WTC11 (cell line): ENCODE measurements at regions not wholly inside any gene's neighbourhood (a gene's known extent, or its start where the extent isn't known, plus 50 kb on each side); places are given as distances from the start of the nearest gene placed in this dataset.

Experiments
- ATAC-seq: fragments of 200-7000 bp; cut with Tn5 transposase; 2 replicates; pipeline ENCODE4 v1.10.0; 2021; ENCODE audit warnings: mild to moderate bottlenecking, moderate library complexity
- CTCF ChIA-PET: fragments of 300-600 bp; sonication (Branson Sonifier 250); formaldehyde crosslinking; loops from one replicate; lab custom pipeline; 2021; ENCODE audit warnings: antibody characterized with exemption; lab: Charles Lee
- POLR2A ChIA-PET: fragments of 350-600 bp; sonication (Branson Sonifier 250); formaldehyde crosslinking; loops from one replicate; lab custom pipeline; 2021; ENCODE audit warnings: antibody characterized with exemption; lab: Charles Lee
- DNase-seq: peaks from one replicate; pipeline ENCODE4 v3.0.0; 2021; ENCODE audit warnings: low spot score
- H3K27ac Mint-ChIP-seq: 2 replicates; pipeline ENCODE4 v1.8.0; 2021; ENCODE audit warnings: mixed read lengths
- H3K27me3 Mint-ChIP-seq: 2 replicates; pipeline ENCODE4 v1.8.0; 2021; ENCODE audit warnings: low read depth, mild to moderate bottlenecking, moderate library complexity, mixed read lengths
- H3K36me3 Mint-ChIP-seq: 2 replicates; pipeline ENCODE4 v1.8.0; 2021; ENCODE audit warnings: mixed read lengths
- H3K4me1 Mint-ChIP-seq: 2 replicates; pipeline ENCODE4 v1.8.0; 2022; ENCODE audit warnings: mixed read lengths
- H3K4me3 Mint-ChIP-seq: 2 replicates; pipeline ENCODE4 v1.8.0; 2021; ENCODE audit warnings: mild to moderate bottlenecking, moderate library complexity, mixed read lengths
- H3K9me3 Mint-ChIP-seq: 2 replicates; pipeline ENCODE4 v1.8.0; 2021; ENCODE audit warnings: mixed read lengths
- CREM ChIP-seq: sonication (generic); formaldehyde crosslinking; IDR thresholded peaks from 2 replicates; pipeline ENCODE4 v1.8.1; 2022; ENCODE audit warnings: mild to moderate bottlenecking, missing genetic modification reagents, moderate library complexity
- ESRRA ChIP-seq: sonication (generic); formaldehyde crosslinking; IDR thresholded peaks from 2 replicates; pipeline ENCODE4 v1.8.1; 2022; ENCODE audit warnings: mild to moderate bottlenecking, missing genetic modification reagents, borderline replicate concordance
- ETV6 ChIP-seq: sonication (generic); formaldehyde crosslinking; IDR thresholded peaks from 2 replicates; pipeline ENCODE4 v1.8.1; 2022; ENCODE audit warnings: mild to moderate bottlenecking, missing genetic modification reagents
- FOXJ3 ChIP-seq: sonication (generic); formaldehyde crosslinking; IDR thresholded peaks from 2 replicates; pipeline ENCODE4 v1.9.0; 2021; ENCODE audit warnings: missing genetic modification reagents, mild to moderate bottlenecking, borderline replicate concordance
- FOXP1 ChIP-seq: sonication (generic); formaldehyde crosslinking; IDR thresholded peaks from 2 replicates; pipeline ENCODE4 v1.8.0; 2022; ENCODE audit warnings: missing genetic modification reagents, mild to moderate bottlenecking, moderate library complexity, borderline replicate concordance
- NR1H2 ChIP-seq: sonication (generic); formaldehyde crosslinking; IDR thresholded peaks from 2 replicates; pipeline ENCODE4 v1.9.0; 2021; ENCODE audit warnings: mild to moderate bottlenecking, moderate library complexity, missing genetic modification reagents
- NR3C1 ChIP-seq: sonication (generic); formaldehyde crosslinking; conservative IDR thresholded peaks from 2 replicates; pipeline ENCODE4 v1.8.1; 2023; ENCODE audit warnings: low read depth, mild to moderate bottlenecking, missing genetic modification reagents
- SOX15 ChIP-seq: fragments of 250-450 bp; sonication (Bioruptor Pico); IDR thresholded peaks from 2 replicates; pipeline ENCODE4 v1.9.0; 2021; ENCODE audit warnings: mild to moderate bottlenecking
- ZNF317 ChIP-seq: sonication (generic); formaldehyde crosslinking; IDR thresholded peaks from 2 replicates; pipeline ENCODE4 v1.8.1; 2023; ENCODE audit warnings: low read depth, mild to moderate bottlenecking, moderate library complexity, missing genetic modification reagents, borderline replicate concordance
- ZNF671 ChIP-seq: fragments of 250-450 bp; sonication (Bioruptor Pico); IDR thresholded peaks from 2 replicates; pipeline ENCODE4 v1.8.0; 2021; ENCODE audit warnings: mild to moderate bottlenecking
- TF ChIP-seq, protein P1 (sequence below): fragments of 200-600 bp; IDR thresholded peaks from 2 replicates; pipeline ENCODE4 v1.8.0; 2022; ENCODE audit warnings: antibody characterized with exemption
- TF ChIP-seq, protein P2 (sequence below): sonication (generic); formaldehyde crosslinking; IDR thresholded peaks from 2 replicates; pipeline ENCODE4 v1.8.0; 2022; ENCODE audit warnings: mild to moderate bottlenecking, missing genetic modification reagents
- TF ChIP-seq, protein P3 (sequence below): sonication (generic); formaldehyde crosslinking; IDR thresholded peaks from 2 replicates; pipeline ENCODE4 v1.8.1; 2023; ENCODE audit warnings: mild to moderate bottlenecking, missing genetic modification reagents, borderline replicate concordance
- TF ChIP-seq, protein P4 (sequence below): sonication (generic); formaldehyde crosslinking; IDR thresholded peaks from 2 replicates; pipeline ENCODE4 v1.8.1; 2022; ENCODE audit warnings: mild to moderate bottlenecking, missing genetic modification reagents, moderate library complexity, borderline replicate concordance
- TF ChIP-seq, protein P5 (sequence below): sonication (generic); formaldehyde crosslinking; IDR thresholded peaks from 2 replicates; pipeline ENCODE4 v1.8.0; 2023; ENCODE audit warnings: missing genetic modification reagents
- TF ChIP-seq, protein P6 (sequence below): fragments of 250-450 bp; sonication (Bioruptor Pico); IDR thresholded peaks from 2 replicates; pipeline ENCODE4 v1.9.0; 2021; ENCODE audit warnings: moderate library complexity, mild to moderate bottlenecking, inconsistent platforms, borderline replicate concordance
- TF ChIP-seq, protein P7 (sequence below): sonication (generic); formaldehyde crosslinking; IDR thresholded peaks from 2 replicates; pipeline ENCODE4 v1.8.1; 2022; ENCODE audit warnings: missing genetic modification reagents, borderline replicate concordance
- TF ChIP-seq, protein P8 (sequence below): sonication (generic); formaldehyde crosslinking; IDR thresholded peaks from 2 replicates; pipeline ENCODE4 v1.8.0; 2022; ENCODE audit warnings: missing genetic modification reagents

DNA sequence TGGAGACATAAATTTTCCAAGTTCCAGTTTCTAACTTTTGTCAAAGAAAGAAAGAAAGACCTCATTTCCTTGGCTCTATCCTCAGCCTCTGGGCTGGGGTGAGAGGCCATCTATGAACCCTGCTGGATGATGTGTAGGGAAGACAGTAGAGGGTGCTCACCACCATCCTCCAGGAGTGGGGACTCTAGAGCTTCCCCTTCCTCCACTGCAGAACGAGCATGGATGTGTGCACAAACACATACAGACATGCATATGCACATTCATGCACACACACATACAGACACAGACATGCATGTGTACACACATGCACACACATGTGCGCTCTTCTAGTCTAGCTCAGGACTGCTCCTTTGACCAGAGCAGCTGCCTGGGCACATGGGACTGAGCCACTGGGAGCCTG is 565.8 kb downstream of the BUD13 start:
- H3K4me1 Mint-ChIP-seq: peaks cover 6% of the 10 kb centered on the region
- no peak for ATAC-seq
- H3K27me3 Mint-ChIP-seq: no peaks in the 10 kb centered on the region
- H3K36me3 Mint-ChIP-seq: no peaks in the 10 kb centered on the region
- no peaks in the 10 kb centered on the region for H3K9me3 Mint-ChIP-seq
- no peak overlapping the region for H3K4me3 Mint-ChIP-seq
- no peak overlapping the region for H3K27ac Mint-ChIP-seq
- DNase-seq: no peak
- POLR2A ChIA-PET: no interaction called here
- TF ChIP-seq, protein P1, sequence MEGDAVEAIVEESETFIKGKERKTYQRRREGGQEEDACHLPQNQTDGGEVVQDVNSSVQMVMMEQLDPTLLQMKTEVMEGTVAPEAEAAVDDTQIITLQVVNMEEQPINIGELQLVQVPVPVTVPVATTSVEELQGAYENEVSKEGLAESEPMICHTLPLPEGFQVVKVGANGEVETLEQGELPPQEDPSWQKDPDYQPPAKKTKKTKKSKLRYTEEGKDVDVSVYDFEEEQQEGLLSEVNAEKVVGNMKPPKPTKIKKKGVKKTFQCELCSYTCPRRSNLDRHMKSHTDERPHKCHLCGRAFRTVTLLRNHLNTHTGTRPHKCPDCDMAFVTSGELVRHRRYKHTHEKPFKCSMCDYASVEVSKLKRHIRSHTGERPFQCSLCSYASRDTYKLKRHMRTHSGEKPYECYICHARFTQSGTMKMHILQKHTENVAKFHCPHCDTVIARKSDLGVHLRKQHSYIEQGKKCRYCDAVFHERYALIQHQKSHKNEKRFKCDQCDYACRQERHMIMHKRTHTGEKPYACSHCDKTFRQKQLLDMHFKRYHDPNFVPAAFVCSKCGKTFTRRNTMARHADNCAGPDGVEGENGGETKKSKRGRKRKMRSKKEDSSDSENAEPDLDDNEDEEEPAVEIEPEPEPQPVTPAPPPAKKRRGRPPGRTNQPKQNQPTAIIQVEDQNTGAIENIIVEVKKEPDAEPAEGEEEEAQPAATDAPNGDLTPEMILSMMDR: no peak
- TF ChIP-seq SOX15 (CRISPR knock-in tag) (no peak), ZNF317 (CRISPR knock-in tag) (no peak), FOXP1 (CRISPR knock-in tag) (no peak), NR1H2 (CRISPR knock-in tag) (no peak)
- TF ChIP-seq, protein P2, sequence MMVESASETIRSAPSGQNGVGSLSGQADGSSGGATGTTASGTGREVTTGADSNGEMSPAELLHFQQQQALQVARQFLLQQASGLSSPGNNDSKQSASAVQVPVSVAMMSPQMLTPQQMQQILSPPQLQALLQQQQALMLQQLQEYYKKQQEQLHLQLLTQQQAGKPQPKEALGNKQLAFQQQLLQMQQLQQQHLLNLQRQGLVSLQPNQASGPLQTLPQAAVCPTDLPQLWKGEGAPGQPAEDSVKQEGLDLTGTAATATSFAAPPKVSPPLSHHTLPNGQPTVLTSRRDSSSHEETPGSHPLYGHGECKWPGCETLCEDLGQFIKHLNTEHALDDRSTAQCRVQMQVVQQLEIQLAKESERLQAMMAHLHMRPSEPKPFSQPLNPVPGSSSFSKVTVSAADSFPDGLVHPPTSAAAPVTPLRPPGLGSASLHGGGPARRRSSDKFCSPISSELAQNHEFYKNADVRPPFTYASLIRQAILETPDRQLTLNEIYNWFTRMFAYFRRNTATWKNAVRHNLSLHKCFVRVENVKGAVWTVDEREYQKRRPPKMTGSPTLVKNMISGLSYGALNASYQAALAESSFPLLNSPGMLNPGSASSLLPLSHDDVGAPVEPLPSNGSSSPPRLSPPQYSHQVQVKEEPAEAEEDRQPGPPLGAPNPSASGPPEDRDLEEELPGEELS (CRISPR knock-in tag): no peak
- TF ChIP-seq, protein P3, sequence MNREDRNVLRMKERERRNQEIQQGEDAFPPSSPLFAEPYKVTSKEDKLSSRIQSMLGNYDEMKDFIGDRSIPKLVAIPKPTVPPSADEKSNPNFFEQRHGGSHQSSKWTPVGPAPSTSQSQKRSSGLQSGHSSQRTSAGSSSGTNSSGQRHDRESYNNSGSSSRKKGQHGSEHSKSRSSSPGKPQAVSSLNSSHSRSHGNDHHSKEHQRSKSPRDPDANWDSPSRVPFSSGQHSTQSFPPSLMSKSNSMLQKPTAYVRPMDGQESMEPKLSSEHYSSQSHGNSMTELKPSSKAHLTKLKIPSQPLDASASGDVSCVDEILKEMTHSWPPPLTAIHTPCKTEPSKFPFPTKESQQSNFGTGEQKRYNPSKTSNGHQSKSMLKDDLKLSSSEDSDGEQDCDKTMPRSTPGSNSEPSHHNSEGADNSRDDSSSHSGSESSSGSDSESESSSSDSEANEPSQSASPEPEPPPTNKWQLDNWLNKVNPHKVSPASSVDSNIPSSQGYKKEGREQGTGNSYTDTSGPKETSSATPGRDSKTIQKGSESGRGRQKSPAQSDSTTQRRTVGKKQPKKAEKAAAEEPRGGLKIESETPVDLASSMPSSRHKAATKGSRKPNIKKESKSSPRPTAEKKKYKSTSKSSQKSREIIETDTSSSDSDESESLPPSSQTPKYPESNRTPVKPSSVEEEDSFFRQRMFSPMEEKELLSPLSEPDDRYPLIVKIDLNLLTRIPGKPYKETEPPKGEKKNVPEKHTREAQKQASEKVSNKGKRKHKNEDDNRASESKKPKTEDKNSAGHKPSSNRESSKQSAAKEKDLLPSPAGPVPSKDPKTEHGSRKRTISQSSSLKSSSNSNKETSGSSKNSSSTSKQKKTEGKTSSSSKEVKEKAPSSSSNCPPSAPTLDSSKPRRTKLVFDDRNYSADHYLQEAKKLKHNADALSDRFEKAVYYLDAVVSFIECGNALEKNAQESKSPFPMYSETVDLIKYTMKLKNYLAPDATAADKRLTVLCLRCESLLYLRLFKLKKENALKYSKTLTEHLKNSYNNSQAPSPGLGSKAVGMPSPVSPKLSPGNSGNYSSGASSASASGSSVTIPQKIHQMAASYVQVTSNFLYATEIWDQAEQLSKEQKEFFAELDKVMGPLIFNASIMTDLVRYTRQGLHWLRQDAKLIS (CRISPR knock-in tag): no peak
- TF ChIP-seq, protein P4, sequence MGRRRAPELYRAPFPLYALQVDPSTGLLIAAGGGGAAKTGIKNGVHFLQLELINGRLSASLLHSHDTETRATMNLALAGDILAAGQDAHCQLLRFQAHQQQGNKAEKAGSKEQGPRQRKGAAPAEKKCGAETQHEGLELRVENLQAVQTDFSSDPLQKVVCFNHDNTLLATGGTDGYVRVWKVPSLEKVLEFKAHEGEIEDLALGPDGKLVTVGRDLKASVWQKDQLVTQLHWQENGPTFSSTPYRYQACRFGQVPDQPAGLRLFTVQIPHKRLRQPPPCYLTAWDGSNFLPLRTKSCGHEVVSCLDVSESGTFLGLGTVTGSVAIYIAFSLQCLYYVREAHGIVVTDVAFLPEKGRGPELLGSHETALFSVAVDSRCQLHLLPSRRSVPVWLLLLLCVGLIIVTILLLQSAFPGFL: no peak
- TF ChIP-seq, protein P5, sequence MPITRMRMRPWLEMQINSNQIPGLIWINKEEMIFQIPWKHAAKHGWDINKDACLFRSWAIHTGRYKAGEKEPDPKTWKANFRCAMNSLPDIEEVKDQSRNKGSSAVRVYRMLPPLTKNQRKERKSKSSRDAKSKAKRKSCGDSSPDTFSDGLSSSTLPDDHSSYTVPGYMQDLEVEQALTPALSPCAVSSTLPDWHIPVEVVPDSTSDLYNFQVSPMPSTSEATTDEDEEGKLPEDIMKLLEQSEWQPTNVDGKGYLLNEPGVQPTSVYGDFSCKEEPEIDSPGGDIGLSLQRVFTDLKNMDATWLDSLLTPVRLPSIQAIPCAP (CRISPR knock-in tag): no peak
- TF ChIP-seq, protein P6, sequence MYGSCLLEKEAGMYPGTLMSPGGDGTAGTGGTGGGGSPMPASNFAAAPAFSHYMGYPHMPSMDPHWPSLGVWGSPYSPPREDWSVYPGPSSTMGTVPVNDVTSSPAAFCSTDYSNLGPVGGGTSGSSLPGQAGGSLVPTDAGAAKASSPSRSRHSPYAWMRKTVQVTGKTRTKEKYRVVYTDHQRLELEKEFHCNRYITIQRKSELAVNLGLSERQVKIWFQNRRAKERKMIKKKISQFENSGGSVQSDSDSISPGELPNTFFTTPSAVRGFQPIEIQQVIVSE (CRISPR knock-in tag): no peak
- CTCF ChIA-PET: interaction anchor here (1.5 to 2.8 kb wide), 3 partner anchors 9 to 18 kb away, joined by 5 to 16 read pairs (median 9); no protein-coding TSS in a partner anchor

DNA sequence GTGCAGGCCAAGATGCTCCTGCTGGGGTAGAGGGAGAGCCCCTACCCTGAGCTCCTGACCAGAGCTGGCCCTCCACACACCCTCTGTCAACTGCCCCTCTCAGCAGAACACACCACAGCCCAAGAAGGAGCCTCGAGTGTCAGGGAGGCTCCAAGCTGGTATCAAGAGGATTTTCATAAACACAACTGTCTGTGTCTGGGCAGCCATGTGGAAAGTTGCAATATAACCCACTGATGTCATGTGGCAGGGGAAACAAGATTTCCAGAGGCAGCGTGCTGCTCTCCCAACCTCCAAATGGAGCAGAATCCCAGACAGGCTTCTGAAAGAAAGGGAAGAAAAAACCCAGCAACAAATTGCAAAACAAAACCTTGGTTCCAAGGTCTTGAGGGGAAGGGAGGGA is 569.9 kb downstream of the BUD13 start:
- DNase-seq: no peak
- TF ChIP-seq CREM (CRISPR knock-in tag) (no peak), NR3C1 (CRISPR knock-in tag) (no peak), ZNF671 (no peak), ESRRA (no peak), FOXJ3 (CRISPR knock-in tag) (no peak), ETV6 (CRISPR knock-in tag) (no peak)
- TF ChIP-seq, protein P7, sequence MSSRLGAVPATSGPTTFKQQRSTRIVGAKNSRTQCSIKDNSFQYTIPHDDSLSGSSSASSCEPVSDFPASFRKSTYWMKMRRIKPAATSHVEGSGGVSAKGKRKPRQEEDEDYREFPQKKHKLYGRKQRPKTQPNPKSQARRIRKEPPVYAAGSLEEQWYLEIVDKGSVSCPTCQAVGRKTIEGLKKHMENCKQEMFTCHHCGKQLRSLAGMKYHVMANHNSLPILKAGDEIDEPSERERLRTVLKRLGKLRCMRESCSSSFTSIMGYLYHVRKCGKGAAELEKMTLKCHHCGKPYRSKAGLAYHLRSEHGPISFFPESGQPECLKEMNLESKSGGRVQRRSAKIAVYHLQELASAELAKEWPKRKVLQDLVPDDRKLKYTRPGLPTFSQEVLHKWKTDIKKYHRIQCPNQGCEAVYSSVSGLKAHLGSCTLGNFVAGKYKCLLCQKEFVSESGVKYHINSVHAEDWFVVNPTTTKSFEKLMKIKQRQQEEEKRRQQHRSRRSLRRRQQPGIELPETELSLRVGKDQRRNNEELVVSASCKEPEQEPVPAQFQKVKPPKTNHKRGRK: no peak
- TF ChIP-seq, protein P8, sequence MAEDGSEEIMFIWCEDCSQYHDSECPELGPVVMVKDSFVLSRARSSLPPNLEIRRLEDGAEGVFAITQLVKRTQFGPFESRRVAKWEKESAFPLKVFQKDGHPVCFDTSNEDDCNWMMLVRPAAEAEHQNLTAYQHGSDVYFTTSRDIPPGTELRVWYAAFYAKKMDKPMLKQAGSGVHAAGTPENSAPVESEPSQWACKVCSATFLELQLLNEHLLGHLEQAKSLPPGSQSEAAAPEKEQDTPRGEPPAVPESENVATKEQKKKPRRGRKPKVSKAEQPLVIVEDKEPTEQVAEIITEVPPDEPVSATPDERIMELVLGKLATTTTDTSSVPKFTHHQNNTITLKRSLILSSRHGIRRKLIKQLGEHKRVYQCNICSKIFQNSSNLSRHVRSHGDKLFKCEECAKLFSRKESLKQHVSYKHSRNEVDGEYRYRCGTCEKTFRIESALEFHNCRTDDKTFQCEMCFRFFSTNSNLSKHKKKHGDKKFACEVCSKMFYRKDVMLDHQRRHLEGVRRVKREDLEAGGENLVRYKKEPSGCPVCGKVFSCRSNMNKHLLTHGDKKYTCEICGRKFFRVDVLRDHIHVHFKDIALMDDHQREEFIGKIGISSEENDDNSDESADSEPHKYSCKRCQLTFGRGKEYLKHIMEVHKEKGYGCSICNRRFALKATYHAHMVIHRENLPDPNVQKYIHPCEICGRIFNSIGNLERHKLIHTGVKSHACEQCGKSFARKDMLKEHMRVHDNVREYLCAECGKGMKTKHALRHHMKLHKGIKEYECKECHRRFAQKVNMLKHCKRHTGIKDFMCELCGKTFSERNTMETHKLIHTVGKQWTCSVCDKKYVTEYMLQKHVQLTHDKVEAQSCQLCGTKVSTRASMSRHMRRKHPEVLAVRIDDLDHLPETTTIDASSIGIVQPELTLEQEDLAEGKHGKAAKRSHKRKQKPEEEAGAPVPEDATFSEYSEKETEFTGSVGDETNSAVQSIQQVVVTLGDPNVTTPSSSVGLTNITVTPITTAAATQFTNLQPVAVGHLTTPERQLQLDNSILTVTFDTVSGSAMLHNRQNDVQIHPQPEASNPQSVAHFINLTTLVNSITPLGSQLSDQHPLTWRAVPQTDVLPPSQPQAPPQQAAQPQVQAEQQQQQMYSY (CRISPR knock-in tag): no peak
- Mint-ChIP-seq H3K36me3 (no peaks in the 10 kb centered on the region), H3K9me3 (no peaks in the 10 kb centered on the region), H3K4me3 (no peak overlapping the region), H3K4me1 (peaks cover 12% of the 10 kb centered on the region), H3K27ac (no peak overlapping the region), H3K27me3 (no peaks in the 10 kb centered on the region)
- ChIA-PET CTCF (interaction anchor here (0.9 to 2.0 kb wide), 2 partner anchors 9 to 13 kb away, joined by 4 to 9 read pairs; no protein-coding TSS in a partner anchor), POLR2A (no interaction called here)
- ATAC-seq: no peak
